DND-41 (cell line): ENCODE measurements at regions not wholly inside any gene's neighbourhood (a gene's known extent, or its start where the extent isn't known, plus 50 kb on each side); places are given as distances from the start of the nearest gene placed in this dataset.

Experiments
- ATAC-seq: fragments of 200-7000 bp; cut with Tn5 transposase; 3 replicates; pipeline ENCODE4 v1.9.1; 2021; ENCODE audit warnings: low read depth; ENCODE audit not compliant: insufficient read depth
- DNase-seq: peaks from one replicate; pipeline ENCODE4 v3.0.0-alpha.2; 2020
- H2AFZ ChIP-seq: 2 replicates; pipeline ENCODE4 v1.6.0; 2012; ENCODE audit warnings: low read depth, low read length
- H3K27ac ChIP-seq: 2 replicates; pipeline ENCODE4 v1.5.1; 2012; ENCODE audit warnings: low read length, inconsistent platforms
- H3K27me3 ChIP-seq: fragments of 200-600 bp; sonication (generic); 2 replicates; pipeline ENCODE4 v1.6.0; 2012; ENCODE audit warnings: low read length, mild to moderate bottlenecking, inconsistent platforms; ENCODE audit not compliant: insufficient read depth, poor library complexity
- H3K36me3 ChIP-seq: 2 replicates; pipeline ENCODE4 v1.5.1; 2012; ENCODE audit warnings: low read length, inconsistent platforms; ENCODE audit not compliant: insufficient read depth
- H3K4me1 ChIP-seq: 2 replicates; pipeline ENCODE4 v1.5.1; 2012; ENCODE audit warnings: mild to moderate bottlenecking, low read length; ENCODE audit not compliant: insufficient read depth
- H3K4me2 ChIP-seq: 2 replicates; pipeline ENCODE4 v1.6.0; 2012; ENCODE audit warnings: mild to moderate bottlenecking, moderate library complexity, low read length, inconsistent platforms; ENCODE audit not compliant: insufficient read depth
- H3K4me3 ChIP-seq, 2 experiments: fragments of 200-600 bp in 1 of 2; shearing (Covaris generic) in 1 of 2; 2 replicates each; pipeline ENCODE4 v1.5.1; 2012 to 2016; ENCODE audit warnings: inconsistent platforms in 2 of 2, low read length in 2 of 2, mild to moderate bottlenecking in 2 of 2, low read depth in 1 of 2, moderate library complexity in 1 of 2
- H3K79me2 ChIP-seq: 2 replicates; pipeline ENCODE4 v1.6.0; 2012; ENCODE audit warnings: low read length, inconsistent platforms; ENCODE audit not compliant: insufficient read depth
- H3K9ac ChIP-seq: 2 replicates; pipeline ENCODE4 v1.6.0; 2012; ENCODE audit warnings: low read depth, mild to moderate bottlenecking, inconsistent platforms, low read length, moderate library complexity
- H3K9me3 ChIP-seq: 2 replicates; pipeline ENCODE4 v1.5.1; 2012; ENCODE audit warnings: low read length, moderate library complexity, mild to moderate bottlenecking, inconsistent platforms; ENCODE audit not compliant: insufficient read depth, severe bottlenecking
- H4K20me1 ChIP-seq: 2 replicates; pipeline ENCODE4 v1.6.0; 2012; ENCODE audit warnings: low read length; ENCODE audit not compliant: insufficient read depth
- EZH2 ChIP-seq: IDR thresholded peaks from 3 replicates; pipeline ENCODE4 v1.6.1; 2012; ENCODE audit warnings: borderline replicate concordance, low read depth, mild to moderate bottlenecking, moderate library complexity, low read length, inconsistent platforms; ENCODE audit not compliant: severe bottlenecking
- TF ChIP-seq, protein P1 (sequence below): IDR thresholded peaks from 2 replicates; pipeline ENCODE4 v1.5.1; 2012; ENCODE audit warnings: borderline replicate concordance, low read length, moderate library complexity, mild to moderate bottlenecking; ENCODE audit not compliant: poor library complexity, severe bottlenecking; ENCODE audit errors: extremely low read depth

DNA sequence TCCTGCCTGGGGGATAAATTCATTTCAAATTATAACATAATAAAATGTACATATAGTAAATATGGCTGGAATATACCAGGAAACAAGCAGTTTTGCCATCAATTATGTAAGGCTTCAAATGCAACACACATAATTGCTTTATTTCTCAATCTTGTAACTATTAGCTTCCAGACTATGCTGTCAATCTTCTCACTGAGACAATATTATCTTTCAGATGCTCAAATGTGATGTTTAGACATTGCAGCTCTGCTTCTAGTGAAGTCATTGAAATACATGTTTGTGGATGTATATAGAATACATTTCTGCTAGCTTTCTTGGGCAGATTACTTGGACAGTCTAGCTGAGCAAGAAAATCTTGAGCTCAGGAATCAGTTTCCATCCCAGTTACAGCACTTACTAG lies 454.4 kb downstream of the TDRD3 start:
- ATAC-seq (no peak), DNase-seq (no peak)
- Histone ChIP-seq H3K4me2 (no peak overlapping the region), H3K4me3 (no peak overlapping the region), H3K27ac (no peak overlapping the region), H3K4me1 (no peaks in the 10 kb centered on the region), H3K9ac (no peak overlapping the region), H3K79me2 (no peaks in the 10 kb centered on the region), H3K9me3 (peaks cover 9% of the 10 kb centered on the region), H2AFZ (no peak overlapping the region), H3K36me3 (no peaks in the 10 kb centered on the region), H4K20me1 (no peaks in the 10 kb centered on the region), H3K27me3 (no peaks in the 10 kb centered on the region)
- TF ChIP-seq, protein P1, sequence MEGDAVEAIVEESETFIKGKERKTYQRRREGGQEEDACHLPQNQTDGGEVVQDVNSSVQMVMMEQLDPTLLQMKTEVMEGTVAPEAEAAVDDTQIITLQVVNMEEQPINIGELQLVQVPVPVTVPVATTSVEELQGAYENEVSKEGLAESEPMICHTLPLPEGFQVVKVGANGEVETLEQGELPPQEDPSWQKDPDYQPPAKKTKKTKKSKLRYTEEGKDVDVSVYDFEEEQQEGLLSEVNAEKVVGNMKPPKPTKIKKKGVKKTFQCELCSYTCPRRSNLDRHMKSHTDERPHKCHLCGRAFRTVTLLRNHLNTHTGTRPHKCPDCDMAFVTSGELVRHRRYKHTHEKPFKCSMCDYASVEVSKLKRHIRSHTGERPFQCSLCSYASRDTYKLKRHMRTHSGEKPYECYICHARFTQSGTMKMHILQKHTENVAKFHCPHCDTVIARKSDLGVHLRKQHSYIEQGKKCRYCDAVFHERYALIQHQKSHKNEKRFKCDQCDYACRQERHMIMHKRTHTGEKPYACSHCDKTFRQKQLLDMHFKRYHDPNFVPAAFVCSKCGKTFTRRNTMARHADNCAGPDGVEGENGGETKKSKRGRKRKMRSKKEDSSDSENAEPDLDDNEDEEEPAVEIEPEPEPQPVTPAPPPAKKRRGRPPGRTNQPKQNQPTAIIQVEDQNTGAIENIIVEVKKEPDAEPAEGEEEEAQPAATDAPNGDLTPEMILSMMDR: no peak
- TF ChIP-seq EZH2: no peak

DNA sequence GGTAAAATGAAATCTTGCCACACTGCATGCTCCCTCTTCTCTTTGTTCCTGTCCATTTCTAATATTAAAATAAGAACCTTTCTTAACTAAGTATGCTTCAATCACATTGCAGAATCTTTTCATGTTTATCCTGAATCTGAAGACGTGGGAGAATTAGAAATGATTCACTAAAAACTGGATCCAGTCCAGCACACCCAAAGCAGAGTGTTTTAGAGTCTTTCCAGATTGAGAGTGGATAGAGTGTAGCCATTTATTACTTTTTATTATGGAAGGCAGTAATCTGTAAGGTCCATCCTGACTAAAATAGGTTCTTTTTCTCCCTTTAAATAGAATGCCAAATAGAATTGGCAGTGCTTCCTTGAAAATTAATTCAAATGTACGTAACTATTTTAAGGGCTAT lies 453.5 kb downstream of the TDRD3 start:
- Histone ChIP-seq H3K9ac (no peak overlapping the region), H3K27ac (no peak overlapping the region), H2AFZ (no peak overlapping the region), H3K9me3 (peaks cover 9% of the 10 kb centered on the region), H3K79me2 (no peaks in the 10 kb centered on the region), H3K4me2 (no peak overlapping the region), H3K36me3 (no peaks in the 10 kb centered on the region), H3K27me3 (no peaks in the 10 kb centered on the region), H3K4me3 (no peak overlapping the region), H4K20me1 (no peaks in the 10 kb centered on the region), H3K4me1 (no peaks in the 10 kb centered on the region)
- DNase-seq (no peak), ATAC-seq (no peak)
- TF ChIP-seq, protein P1: no peak
- TF ChIP-seq EZH2: no peak

DNA sequence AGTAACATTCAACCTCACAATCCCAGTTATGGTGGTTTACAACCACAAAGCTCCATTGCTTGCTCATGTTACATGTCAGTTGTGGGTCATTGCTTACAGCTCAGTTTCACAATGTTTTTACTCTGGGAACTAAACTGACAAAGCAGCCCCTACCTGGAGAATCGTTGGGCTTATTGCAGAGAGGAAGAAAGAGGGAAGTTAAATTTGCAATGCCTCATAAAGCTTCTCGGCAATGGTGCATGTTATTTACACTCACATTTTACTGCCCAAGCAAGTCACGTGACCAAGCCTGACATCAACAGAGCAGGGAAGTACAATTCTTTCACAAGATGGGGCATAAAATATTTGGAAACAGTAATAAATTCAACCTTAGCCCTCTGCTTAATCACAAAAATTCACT lies 441.6 kb downstream of the TDRD3 start:
- no peak overlapping the region for H3K9ac ChIP-seq
- TF ChIP-seq, protein P1: no peak
- TF ChIP-seq EZH2: no peak
- no peak overlapping the region for H3K4me3 ChIP-seq
- H3K4me1 ChIP-seq: no peaks in the 10 kb centered on the region
- H3K36me3 ChIP-seq: no peaks in the 10 kb centered on the region
- ATAC-seq (no peak), DNase-seq (no peak)
- no peaks in the 10 kb centered on the region for H3K79me2 ChIP-seq
- H3K27ac ChIP-seq: no peak overlapping the region
- no peak overlapping the region for H2AFZ ChIP-seq
- no peaks in the 10 kb centered on the region for H4K20me1 ChIP-seq
- H3K4me2 ChIP-seq: no peak overlapping the region
- H3K9me3 ChIP-seq: no peaks in the 10 kb centered on the region
- no peaks in the 10 kb centered on the region for H3K27me3 ChIP-seq

DNA sequence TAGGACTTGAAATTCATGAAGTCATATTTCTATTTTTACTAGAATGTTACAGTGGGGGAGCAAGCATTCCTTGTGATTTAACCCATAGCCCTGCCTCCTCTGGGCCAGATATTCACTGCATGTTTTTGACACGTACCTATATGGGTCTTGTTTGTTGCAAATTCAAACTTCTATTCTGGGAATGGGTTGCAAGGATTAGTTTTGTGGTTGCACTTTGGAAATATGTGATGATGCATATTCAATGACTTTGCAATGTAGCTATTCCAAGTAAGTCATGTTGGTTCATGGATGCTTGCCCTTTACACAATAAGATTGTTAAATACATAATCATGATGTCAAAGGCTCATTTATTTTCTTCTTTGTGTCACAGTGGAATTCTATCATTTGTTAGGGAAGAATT lies 440.8 kb downstream of the TDRD3 start:
- no peak overlapping the region for H3K4me2 ChIP-seq
- no peaks in the 10 kb centered on the region for H3K27me3 ChIP-seq
- no peaks in the 10 kb centered on the region for H3K4me1 ChIP-seq
- no peaks in the 10 kb centered on the region for H3K79me2 ChIP-seq
- H4K20me1 ChIP-seq: no peaks in the 10 kb centered on the region
- no peak overlapping the region for H3K27ac ChIP-seq
- ATAC-seq (no peak), DNase-seq (no peak)
- no peak overlapping the region for H3K9ac ChIP-seq
- TF ChIP-seq, protein P1: no peak
- no peak for TF ChIP-seq EZH2
- no peak overlapping the region for H3K4me3 ChIP-seq
- no peak overlapping the region for H2AFZ ChIP-seq
- H3K36me3 ChIP-seq: no peaks in the 10 kb centered on the region
- no peaks in the 10 kb centered on the region for H3K9me3 ChIP-seq
